ENCODE measurements at regions not wholly inside any gene's neighbourhood (a gene's known extent, or its start where the extent isn't known, plus 50 kb on each side); places are given as distances from the start of the nearest gene placed in this dataset.

DNA sequence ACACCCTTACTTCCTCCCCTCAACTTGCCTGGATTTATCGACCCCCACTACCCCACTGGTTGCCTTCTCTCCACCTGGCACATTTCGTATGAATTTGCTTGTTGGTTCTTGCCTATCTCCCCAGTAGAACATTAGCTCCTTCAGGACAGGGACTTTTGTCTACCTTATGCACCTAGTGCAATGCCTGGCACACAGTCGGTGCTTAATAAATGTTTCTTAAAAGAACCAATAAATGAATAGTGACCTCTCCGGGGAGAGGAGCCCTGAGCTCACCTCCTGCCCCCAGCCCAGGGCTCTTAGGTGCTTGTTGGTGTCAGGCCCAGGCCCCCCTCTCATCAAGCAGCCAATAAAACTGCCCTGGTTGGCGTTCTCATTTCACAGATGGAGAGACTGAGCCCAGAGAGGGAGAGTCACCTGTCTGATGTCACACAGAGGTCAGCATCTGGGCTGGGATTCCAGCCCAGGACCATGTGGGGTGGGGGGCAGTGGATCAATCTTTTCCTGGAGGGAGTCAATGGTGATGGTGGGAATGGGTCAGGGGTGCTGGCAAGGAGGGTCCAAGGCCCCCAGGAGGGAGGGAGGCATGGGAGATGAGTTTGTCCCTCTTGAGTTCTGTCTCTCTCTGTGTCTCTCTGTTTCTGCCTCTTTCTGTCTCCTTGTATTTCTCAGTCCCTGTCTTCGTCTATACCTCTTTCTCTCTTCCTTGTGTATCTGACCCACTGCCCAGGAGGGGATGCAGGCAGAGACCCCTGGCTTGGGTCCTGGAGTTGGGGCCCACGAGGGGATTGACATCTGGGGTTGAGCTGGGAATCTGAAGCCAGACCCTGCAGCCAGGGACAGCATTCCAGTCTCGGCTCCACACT is 89.6 kb downstream of the CEBPB start:
- CTCF ChIA-PET: interaction anchor here (0.9 to 2.6 kb wide), 5 partner anchors 8 to 16 kb away, joined by 3 to 7 read pairs (median 4); no protein-coding TSS in a partner anchor

DNA sequence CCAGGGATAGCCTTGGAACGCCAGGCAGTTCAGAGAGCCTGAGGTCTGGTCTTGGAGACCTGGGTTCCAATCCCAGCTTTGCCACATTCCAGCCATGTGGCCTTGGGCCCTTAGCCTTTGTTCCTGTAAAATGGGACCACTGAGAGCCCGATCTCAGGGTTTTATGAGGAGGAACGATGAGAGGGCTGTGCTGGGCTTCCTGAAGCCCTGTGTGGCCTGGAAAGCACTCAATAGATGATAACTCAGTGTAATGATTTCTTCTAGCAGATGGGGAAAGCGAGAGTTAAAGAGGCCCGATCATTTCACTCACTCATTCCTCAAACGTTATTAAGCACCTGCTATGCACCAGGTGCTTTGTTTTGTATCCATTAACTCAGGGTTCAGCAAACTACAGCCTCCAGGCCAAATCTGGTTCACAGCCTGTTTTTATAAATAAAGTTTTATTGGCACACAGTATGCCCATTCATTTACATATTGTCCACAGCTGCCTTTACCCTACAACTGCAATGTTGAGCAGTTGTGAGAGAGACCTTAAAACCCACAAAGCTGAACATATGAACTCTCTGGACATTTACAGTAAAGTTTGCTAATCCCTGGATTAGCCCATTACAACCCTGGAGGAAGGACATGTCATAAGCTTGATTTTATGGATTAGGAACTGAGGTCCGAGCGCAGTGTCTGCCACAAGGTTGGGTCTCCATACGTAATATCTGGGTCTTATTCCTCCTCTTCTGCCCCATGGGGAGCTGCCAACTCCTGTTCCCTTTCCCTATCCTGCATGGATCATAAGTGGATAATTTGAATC is 90.4 kb downstream of the CEBPB start:
- POLR2A ChIA-PET: interaction anchor here (1.0 kb wide), 1 partner anchor 10 kb away, joined by 3 read pairs; no protein-coding TSS in a partner anchor
- 93% methylated on average over 7 of the region's 9 CpGs for WGBS (ENCODE audit: insufficient coverage)
- no peaks in the 10 kb centered on the region for H3K36me3 ChIP-seq (ENCODE audit: control insufficient read depth in 4 of 4, insufficient read depth in 4 of 4, low read length in 3 of 4)
- no peaks in the 10 kb centered on the region for H3K9me3 ChIP-seq (ENCODE audit: control extremely low read depth in 1 of 5, control insufficient read depth in 4 of 5, insufficient read depth in 2 of 5, low read depth in 1 of 5, low read length in 4 of 5)
- CTCF ChIA-PET: interaction anchor here (0.7 to 2.6 kb wide), 10 partner anchors 9 to 92 kb away, joined by 3 to 7 read pairs (median 4); no protein-coding TSS in a partner anchor
- DNase-seq: no peak
- no peak overlapping the region for H3K27ac ChIP-seq (ENCODE audit: insufficient read depth in 1 of 2, low read depth in 1 of 2, low read length in 2 of 2, poor library complexity in 1 of 2, severe bottlenecking in 2 of 2)
- H3K4me1 ChIP-seq (ENCODE audit: control extremely low read depth in 1 of 4, control insufficient read depth in 4 of 4, insufficient read depth in 4 of 4, low read length in 3 of 4): peaks cover 0 to 57% (median 26%) of the 10 kb centered on the region in 4 experiments
- H3K27me3 ChIP-seq (replicated peaks in 2 of 5; ENCODE audit: control insufficient read depth in 4 of 5, insufficient read depth in 5 of 5, low read length in 4 of 5): no peaks in the 10 kb centered on the region
- no peak overlapping the region for H3K4me3 ChIP-seq (ENCODE audit: control insufficient read depth in 1 of 7, extremely low read depth in 1 of 7, insufficient read depth in 4 of 7, low read depth in 2 of 7, low read length in 6 of 7)

More for the DNA sequence above, 89.6 kb downstream of the CEBPB start:
- no peaks in the 10 kb centered on the region for H3K9me3 ChIP-seq (ENCODE audit: control extremely low read depth in 1 of 5, control insufficient read depth in 4 of 5, insufficient read depth in 2 of 5, low read depth in 1 of 5, low read length in 4 of 5)
- no peaks in the 10 kb centered on the region for H3K36me3 ChIP-seq (ENCODE audit: control insufficient read depth in 4 of 4, insufficient read depth in 4 of 4, low read length in 3 of 4)
- H3K27ac ChIP-seq (ENCODE audit: insufficient read depth in 1 of 2, low read depth in 1 of 2, low read length in 2 of 2, poor library complexity in 1 of 2, severe bottlenecking in 2 of 2): no peak overlapping the region
- H3K4me3 ChIP-seq (ENCODE audit: control insufficient read depth in 1 of 7, extremely low read depth in 1 of 7, insufficient read depth in 4 of 7, low read depth in 2 of 7, low read length in 6 of 7): no peak overlapping the region
- POLR2A ChIA-PET: no interaction called here
- no peaks in the 10 kb centered on the region for H3K27me3 ChIP-seq (replicated peaks in 2 of 5; ENCODE audit: control insufficient read depth in 4 of 5, insufficient read depth in 5 of 5, low read length in 4 of 5)
- no peak for DNase-seq
- WGBS (ENCODE audit: insufficient coverage): 93% methylated on average over 5 of the region's 8 CpGs
- H3K4me1 ChIP-seq (ENCODE audit: control extremely low read depth in 1 of 4, control insufficient read depth in 4 of 4, insufficient read depth in 4 of 4, low read length in 3 of 4): peaks cover 6 to 63% (median 29%) of the 10 kb centered on the region in 4 experiments

DNA sequence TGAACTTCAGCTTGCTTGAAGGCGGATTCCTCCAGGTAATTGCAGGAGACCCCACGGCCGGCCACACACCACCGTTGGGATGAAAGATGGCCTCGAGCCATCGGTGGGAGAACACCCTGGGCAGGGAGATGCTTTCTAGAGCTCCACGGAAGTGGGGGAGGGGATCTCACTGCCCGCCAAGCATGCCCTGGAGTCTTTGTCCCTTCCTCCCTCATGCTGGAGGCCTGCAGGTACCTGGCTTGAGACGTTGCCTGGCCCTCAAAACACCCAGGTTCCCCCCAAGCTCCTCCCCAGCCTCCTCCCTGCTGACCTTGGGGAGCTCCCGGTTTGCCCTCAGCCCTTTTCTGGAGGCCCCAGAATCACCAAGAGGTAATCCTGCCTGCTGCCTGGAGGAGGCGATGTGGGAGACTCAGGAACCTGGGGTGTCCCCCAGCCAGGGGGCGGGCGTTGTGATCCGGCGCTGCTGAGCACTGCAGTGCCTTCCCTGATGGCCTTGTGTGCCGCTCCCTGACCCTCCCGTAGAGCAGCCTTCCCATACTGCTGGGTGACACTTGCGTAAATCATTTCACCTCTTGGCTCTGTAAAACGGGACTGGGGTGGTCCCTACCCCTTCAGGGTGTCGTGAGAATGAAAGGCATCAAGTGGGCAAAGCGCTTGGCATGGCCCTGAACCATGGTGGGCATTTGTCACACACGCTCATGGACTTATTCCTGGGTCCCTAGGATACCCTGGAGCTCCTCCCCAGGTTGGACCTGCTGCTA is 91.4 kb downstream of the CEBPB start:
- WGBS (ENCODE audit: insufficient coverage): 81% methylated on average over 22 of the region's 22 CpGs
- no peak overlapping the region for H3K4me3 ChIP-seq (ENCODE audit: control insufficient read depth in 1 of 7, extremely low read depth in 1 of 7, insufficient read depth in 4 of 7, low read depth in 2 of 7, low read length in 6 of 7)
- no peaks in the 10 kb centered on the region for H3K9me3 ChIP-seq (ENCODE audit: control extremely low read depth in 1 of 5, control insufficient read depth in 4 of 5, insufficient read depth in 2 of 5, low read depth in 1 of 5, low read length in 4 of 5)
- DNase-seq: no peak
- H3K27me3 ChIP-seq (replicated peaks in 2 of 5; ENCODE audit: control insufficient read depth in 4 of 5, insufficient read depth in 5 of 5, low read length in 4 of 5): no peaks in the 10 kb centered on the region
- no peaks in the 10 kb centered on the region for H3K36me3 ChIP-seq (ENCODE audit: control insufficient read depth in 4 of 4, insufficient read depth in 4 of 4, low read length in 3 of 4)
- no peak overlapping the region for H3K27ac ChIP-seq (ENCODE audit: insufficient read depth in 1 of 2, low read depth in 1 of 2, low read length in 2 of 2, poor library complexity in 1 of 2, severe bottlenecking in 2 of 2)
- ChIA-PET POLR2A (interaction anchor here (1.0 kb wide), 1 partner anchor 11 kb away, joined by 3 read pairs; no protein-coding TSS in a partner anchor), CTCF (interaction anchor here (0.7 to 2.6 kb wide), 8 partner anchors 10 to 93 kb away, joined by 3 to 7 read pairs (median 4); no protein-coding TSS in a partner anchor)
- H3K4me1 ChIP-seq (ENCODE audit: control extremely low read depth in 1 of 4, control insufficient read depth in 4 of 4, insufficient read depth in 4 of 4, low read length in 3 of 4): peaks cover 0 to 47% (median 21%) of the 10 kb centered on the region in 4 experiments

DNA sequence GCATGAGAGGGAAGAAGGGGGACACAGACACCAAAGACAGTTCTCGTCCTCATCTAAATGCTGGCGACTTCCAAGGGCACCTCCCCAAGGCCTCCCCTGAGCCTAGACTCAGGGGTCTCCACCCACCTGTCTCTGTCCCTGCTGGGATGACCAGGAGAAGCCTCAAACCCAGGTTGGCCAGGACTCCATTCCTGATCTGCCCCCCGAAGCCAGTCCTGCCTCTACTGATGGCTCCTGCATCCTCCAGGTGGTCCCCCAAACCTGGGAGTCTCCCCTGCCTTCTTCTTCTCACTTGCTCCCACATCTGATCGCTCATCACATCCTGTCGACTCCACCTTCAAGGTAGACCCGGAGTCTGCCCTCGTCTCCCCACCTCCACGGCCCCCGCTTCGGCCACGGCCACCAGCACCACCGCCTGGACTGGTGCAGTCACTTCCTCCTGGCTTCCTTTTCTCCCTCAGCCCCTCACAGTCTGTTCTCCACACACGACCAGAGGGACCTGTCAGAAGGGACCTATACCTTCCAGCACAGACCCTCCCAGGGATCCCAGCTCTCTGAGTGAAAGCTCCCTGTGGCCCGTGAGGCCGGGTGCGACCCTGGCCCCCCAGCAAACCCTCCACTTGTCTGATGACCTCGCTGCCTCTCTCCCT is 92.1 kb downstream of the CEBPB start:
- ChIA-PET CTCF (interaction anchor here (0.8 to 2.6 kb wide), 10 partner anchors 10 to 94 kb away, joined by 3 to 7 read pairs (median 4); no protein-coding TSS in a partner anchor), POLR2A (interaction anchor here (1.0 kb wide), 1 partner anchor 12 kb away, joined by 3 read pairs; no protein-coding TSS in a partner anchor)
- H3K4me3 ChIP-seq (ENCODE audit: control insufficient read depth in 1 of 7, extremely low read depth in 1 of 7, insufficient read depth in 4 of 7, low read depth in 2 of 7, low read length in 6 of 7): no peak overlapping the region

DNA sequence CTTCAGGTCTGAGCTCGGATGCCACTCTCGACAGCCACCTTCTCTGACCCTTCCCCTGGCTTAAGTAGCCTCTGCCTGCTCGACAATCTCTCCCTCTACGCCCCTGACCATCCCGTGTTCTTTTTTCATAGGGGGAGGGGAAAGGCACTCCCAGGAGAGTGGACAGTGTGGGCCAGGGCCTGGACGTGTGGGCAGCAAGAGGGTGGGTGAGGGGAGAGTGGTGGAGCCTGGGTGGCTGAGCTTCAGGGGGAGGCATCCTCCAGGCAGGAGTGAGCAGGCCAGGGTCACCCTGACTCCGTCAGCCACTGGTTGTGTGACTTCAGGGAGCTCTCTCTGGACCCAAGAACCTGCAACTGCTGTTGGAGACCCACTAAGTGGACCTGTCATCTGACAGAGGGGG is 92.7 kb downstream of the CEBPB start:
- DNase-seq: no peak
- H3K36me3 ChIP-seq (ENCODE audit: control insufficient read depth in 4 of 4, insufficient read depth in 4 of 4, low read length in 3 of 4): no peaks in the 10 kb centered on the region
- ChIA-PET POLR2A (interaction anchor here (0.6 kb wide), 1 partner anchor 19 kb away, joined by 3 read pairs; no protein-coding TSS in a partner anchor), CTCF (interaction anchor here (0.8 to 1.2 kb wide), 4 partner anchors 9 to 95 kb away, joined by 3 to 4 read pairs (median 4); no protein-coding TSS in a partner anchor)
- WGBS (ENCODE audit: insufficient coverage): 96% methylated on average over 3 of the region's 7 CpGs
- peaks cover 0 to 33% (median 21%) of the 10 kb centered on the region in 4 experiments for H3K4me1 ChIP-seq (ENCODE audit: control extremely low read depth in 1 of 4, control insufficient read depth in 4 of 4, insufficient read depth in 4 of 4, low read length in 3 of 4)
- no peaks in the 10 kb centered on the region for H3K27me3 ChIP-seq (replicated peaks in 2 of 5; ENCODE audit: control insufficient read depth in 4 of 5, insufficient read depth in 5 of 5, low read length in 4 of 5)
- H3K4me3 ChIP-seq (ENCODE audit: control insufficient read depth in 1 of 7, extremely low read depth in 1 of 7, insufficient read depth in 4 of 7, low read depth in 2 of 7, low read length in 6 of 7): no peak overlapping the region
- H3K27ac ChIP-seq (ENCODE audit: insufficient read depth in 1 of 2, low read depth in 1 of 2, low read length in 2 of 2, poor library complexity in 1 of 2, severe bottlenecking in 2 of 2): no peak overlapping the region
- H3K9me3 ChIP-seq (ENCODE audit: control extremely low read depth in 1 of 5, control insufficient read depth in 4 of 5, insufficient read depth in 2 of 5, low read depth in 1 of 5, low read length in 4 of 5): no peaks in the 10 kb centered on the region

More for the DNA sequence above, 92.1 kb downstream of the CEBPB start:
- Histone ChIP-seq H3K27ac (ENCODE audit: insufficient read depth in 1 of 2, low read depth in 1 of 2, low read length in 2 of 2, poor library complexity in 1 of 2, severe bottlenecking in 2 of 2) (no peak overlapping the region), H3K4me1 (ENCODE audit: control extremely low read depth in 1 of 4, control insufficient read depth in 4 of 4, insufficient read depth in 4 of 4, low read length in 3 of 4) (peaks cover 0 to 40% (median 21%) of the 10 kb centered on the region in 4 experiments), H3K9me3 (ENCODE audit: control extremely low read depth in 1 of 5, control insufficient read depth in 4 of 5, insufficient read depth in 2 of 5, low read depth in 1 of 5, low read length in 4 of 5) (no peaks in the 10 kb centered on the region), H3K27me3 (replicated peaks in 2 of 5; ENCODE audit: control insufficient read depth in 4 of 5, insufficient read depth in 5 of 5, low read length in 4 of 5) (no peaks in the 10 kb centered on the region), H3K36me3 (ENCODE audit: control insufficient read depth in 4 of 4, insufficient read depth in 4 of 4, low read length in 3 of 4) (no peaks in the 10 kb centered on the region)
- DNase-seq: no peak
- 36% methylated on average over 15 of the region's 17 CpGs for WGBS (ENCODE audit: insufficient coverage)

Measured in common myeloid progenitor, CD34-positive (primary cell).